ENCODE measurements at regions not wholly inside any gene's neighbourhood (a gene's known extent, or its start where the extent isn't known, plus 50 kb on each side); places are given as distances from the start of the nearest gene placed in this dataset.

GRCh38 chr18:59059140-59059539 lies 80.5 kb upstream of the SEC11C start:
- Histone ChIP-seq H3K4me2 (replicated peaks; ENCODE audit: extremely low read depth, low read length, poor library complexity, severe bottlenecking) (no peak overlapping the region), H3K9me3 (replicated peaks in 1 of 2; ENCODE audit: control insufficient read depth in 1 of 2, insufficient read depth in 1 of 2, low read length in 2 of 2) (no peaks in the 10 kb centered on the region), H4K20me1 (ENCODE audit: insufficient read depth, low read length) (no peaks in the 10 kb centered on the region), H3K4me3 (replicated peaks in 1 of 3; ENCODE audit: low read depth in 2 of 3, low read length in 3 of 3) (no peak overlapping the region), H3K4me1 (ENCODE audit: control insufficient read depth in 1 of 2, insufficient read depth in 2 of 2, low read length in 2 of 2) (no peaks in the 10 kb centered on the region), H3K79me2 (ENCODE audit: insufficient read depth, low read length) (no peaks in the 10 kb centered on the region), H3K27me3 (ENCODE audit: control insufficient read depth in 2 of 2, insufficient read depth in 2 of 2, low read length in 2 of 2) (no peaks in the 10 kb centered on the region), H3K9ac (ENCODE audit: insufficient read depth, low read length, poor library complexity, severe bottlenecking) (no peak overlapping the region), H3K36me3 (replicated peaks in 1 of 2; ENCODE audit: control insufficient read depth in 1 of 2, insufficient read depth in 2 of 2, low read length in 2 of 2) (no peaks in the 10 kb centered on the region), H2AFZ (ENCODE audit: insufficient read depth, low read depth, low read length, poor library complexity, severe bottlenecking) (no peak overlapping the region), H3K27ac (ENCODE audit: low read depth in 1 of 2, low read length in 2 of 2) (no peak overlapping the region)
- Mint-ChIP-seq H3K9me3 (no peaks in the 10 kb centered on the region), H3K36me3 (no peaks in the 10 kb centered on the region), H3K27me3 (ENCODE audit: low read depth in 3 of 3) (peaks cover 2 to 10% (median 3%) of the 10 kb centered on the region in 3 donors), H3K4me3 (no peak overlapping the region), H3K4me1 (peaks cover 1% of the 10 kb centered on the region), H3K27ac (no peak overlapping the region)
- DNase-seq: no peak
- 89% methylated on average over 4 of the region's 4 CpGs for WGBS (ENCODE audit: insufficient coverage)
- no peak for TF ChIP-seq CTCF (IDR thresholded peaks at IDR 0.05)
- intact Hi-C loops (cut with micrococcal nuclease): no loop called here

GRCh38 chr18:59060551-59060950 lies 79.1 kb upstream of the SEC11C start:
- intact Hi-C loops (cut with micrococcal nuclease): no loop called here
- peaks cover 1 to 10% (median 3%) of the 10 kb centered on the region in 3 donors for H3K27me3 Mint-ChIP-seq (ENCODE audit: low read depth in 3 of 3)

More at GRCh38 chr18:59060551-59060950, 79.1 kb upstream of the SEC11C start:
- Histone ChIP-seq H3K4me1 (ENCODE audit: control insufficient read depth in 1 of 2, insufficient read depth in 2 of 2, low read length in 2 of 2) (no peaks in the 10 kb centered on the region), H3K27ac (ENCODE audit: low read depth in 1 of 2, low read length in 2 of 2) (no peak overlapping the region), H3K4me2 (replicated peaks; ENCODE audit: extremely low read depth, low read length, poor library complexity, severe bottlenecking) (no peak overlapping the region), H3K27me3 (ENCODE audit: control insufficient read depth in 2 of 2, insufficient read depth in 2 of 2, low read length in 2 of 2) (no peaks in the 10 kb centered on the region), H3K9ac (ENCODE audit: insufficient read depth, low read length, poor library complexity, severe bottlenecking) (no peak overlapping the region), H3K4me3 (replicated peaks in 1 of 3; ENCODE audit: low read depth in 2 of 3, low read length in 3 of 3) (no peak overlapping the region), H2AFZ (ENCODE audit: insufficient read depth, low read depth, low read length, poor library complexity, severe bottlenecking) (no peak overlapping the region), H3K9me3 (replicated peaks in 1 of 2; ENCODE audit: control insufficient read depth in 1 of 2, insufficient read depth in 1 of 2, low read length in 2 of 2) (no peaks in the 10 kb centered on the region), H3K36me3 (replicated peaks in 1 of 2; ENCODE audit: control insufficient read depth in 1 of 2, insufficient read depth in 2 of 2, low read length in 2 of 2) (no peaks in the 10 kb centered on the region), H4K20me1 (ENCODE audit: insufficient read depth, low read length) (no peaks in the 10 kb centered on the region), H3K79me2 (ENCODE audit: insufficient read depth, low read length) (no peaks in the 10 kb centered on the region)
- H3K4me1 Mint-ChIP-seq: peaks cover 1% of the 10 kb centered on the region
- H3K4me3 Mint-ChIP-seq: no peak overlapping the region
- no peak for TF ChIP-seq CTCF (IDR thresholded peaks at IDR 0.05)
- 78% methylated on average over 3 of the region's 3 CpGs for WGBS (ENCODE audit: insufficient coverage)
- H3K9me3 Mint-ChIP-seq: no peaks in the 10 kb centered on the region
- no peak overlapping the region for H3K27ac Mint-ChIP-seq
- DNase-seq: no peak
- no peaks in the 10 kb centered on the region for H3K36me3 Mint-ChIP-seq

Measured in CD14-positive monocyte (primary cell).